ENCODE measurements at regions not wholly inside any gene's neighbourhood (a gene's known extent, or its start where the extent isn't known, plus 50 kb on each side); places are given as distances from the start of the nearest gene placed in this dataset.

DNA sequence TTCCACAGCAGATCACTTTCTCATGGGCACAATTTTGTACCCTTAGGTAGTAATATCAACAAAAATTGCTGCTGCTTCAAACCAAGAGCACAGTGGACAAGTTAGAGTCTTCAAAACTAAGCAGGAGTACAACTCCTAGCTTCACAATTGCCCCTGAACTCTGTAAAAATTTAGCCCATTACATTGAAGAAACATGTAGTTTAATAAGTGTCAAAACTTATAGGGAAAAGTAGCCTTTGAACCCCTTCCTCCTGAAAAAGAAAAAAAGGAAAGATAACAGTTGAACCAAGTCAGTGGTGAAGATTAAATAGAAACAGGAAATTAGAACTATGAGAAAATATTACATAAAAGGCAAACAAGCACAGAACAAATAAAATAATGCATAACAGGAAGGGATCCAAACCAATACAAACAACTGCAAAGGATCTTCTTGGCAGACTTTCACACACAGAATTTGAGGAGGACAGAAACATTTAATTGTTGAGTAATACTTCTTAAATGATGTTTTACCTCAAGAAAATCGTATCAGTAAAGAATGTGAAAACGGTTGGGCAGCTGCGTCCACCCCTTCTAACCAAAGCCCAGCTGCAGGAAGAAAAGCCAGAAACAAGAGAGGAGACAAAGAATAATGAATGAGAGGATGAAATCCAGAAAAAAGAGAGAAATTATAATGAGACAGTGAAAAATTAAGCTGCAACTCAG lies 636.0 kb downstream of the NR2F1-AS1 start:
- Histone ChIP-seq H3K27ac (ENCODE audit: low read depth) (no peak overlapping the region), H3K79me2 (replicated peaks; ENCODE audit: insufficient read depth) (no peaks in the 10 kb centered on the region), H3F3A (replicated peaks; ENCODE audit: low read depth) (no peaks in the 10 kb centered on the region), H2AFZ (no peak overlapping the region), H3K4me3 (no peak overlapping the region), H4K20me1 (replicated peaks; ENCODE audit: insufficient read depth) (no peaks in the 10 kb centered on the region), H3K36me3 (ENCODE audit: insufficient read depth) (no peaks in the 10 kb centered on the region), H3K27me3 (ENCODE audit: insufficient read depth) (no peaks in the 10 kb centered on the region), H3K4me2 (no peak overlapping the region), H3K9me2 (ENCODE audit: insufficient read depth) (no peaks in the 10 kb centered on the region), H3K4me1 (ENCODE audit: insufficient read depth) (no peaks in the 10 kb centered on the region)
- DNase-seq (ENCODE audit: low spot score) (no peak), ATAC-seq (no peak)
- Mint-ChIP-seq H3K4me3 (no peak overlapping the region), H3K36me3 (ENCODE audit: low read depth) (no peaks in the 10 kb centered on the region), H3K9me3 (peaks cover 7% of the 10 kb centered on the region; the same call in 1 of the 3 replicates), H3K27ac (peak overlapping the region; percentile 41; the same call in 1 of the 2 replicates), H3K27me3 (ENCODE audit: insufficient read depth, low read depth, poor library complexity) (no peaks in the 10 kb centered on the region), H3K4me1 (peaks cover 4% of the 10 kb centered on the region; the same call in 2 of the 3 replicates)
- no peak for TF ChIP-seq ZNF331 (CRISPR knock-in tag; IDR thresholded peaks at IDR 0.05; ENCODE audit: low read depth)
- TF ChIP-seq NANOG (IDR thresholded peaks at IDR 0.05; ENCODE audit: borderline replicate concordance): no peak
- TF ChIP-seq, protein P1, sequence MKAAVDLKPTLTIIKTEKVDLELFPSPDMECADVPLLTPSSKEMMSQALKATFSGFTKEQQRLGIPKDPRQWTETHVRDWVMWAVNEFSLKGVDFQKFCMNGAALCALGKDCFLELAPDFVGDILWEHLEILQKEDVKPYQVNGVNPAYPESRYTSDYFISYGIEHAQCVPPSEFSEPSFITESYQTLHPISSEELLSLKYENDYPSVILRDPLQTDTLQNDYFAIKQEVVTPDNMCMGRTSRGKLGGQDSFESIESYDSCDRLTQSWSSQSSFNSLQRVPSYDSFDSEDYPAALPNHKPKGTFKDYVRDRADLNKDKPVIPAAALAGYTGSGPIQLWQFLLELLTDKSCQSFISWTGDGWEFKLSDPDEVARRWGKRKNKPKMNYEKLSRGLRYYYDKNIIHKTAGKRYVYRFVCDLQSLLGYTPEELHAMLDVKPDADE (IDR thresholded peaks at IDR 0.05): no peak
- no peak for TF ChIP-seq POLR2AphosphoS5 (IDR thresholded peaks at IDR 0.05; ENCODE audit: low read depth)
- TF ChIP-seq, protein P2, sequence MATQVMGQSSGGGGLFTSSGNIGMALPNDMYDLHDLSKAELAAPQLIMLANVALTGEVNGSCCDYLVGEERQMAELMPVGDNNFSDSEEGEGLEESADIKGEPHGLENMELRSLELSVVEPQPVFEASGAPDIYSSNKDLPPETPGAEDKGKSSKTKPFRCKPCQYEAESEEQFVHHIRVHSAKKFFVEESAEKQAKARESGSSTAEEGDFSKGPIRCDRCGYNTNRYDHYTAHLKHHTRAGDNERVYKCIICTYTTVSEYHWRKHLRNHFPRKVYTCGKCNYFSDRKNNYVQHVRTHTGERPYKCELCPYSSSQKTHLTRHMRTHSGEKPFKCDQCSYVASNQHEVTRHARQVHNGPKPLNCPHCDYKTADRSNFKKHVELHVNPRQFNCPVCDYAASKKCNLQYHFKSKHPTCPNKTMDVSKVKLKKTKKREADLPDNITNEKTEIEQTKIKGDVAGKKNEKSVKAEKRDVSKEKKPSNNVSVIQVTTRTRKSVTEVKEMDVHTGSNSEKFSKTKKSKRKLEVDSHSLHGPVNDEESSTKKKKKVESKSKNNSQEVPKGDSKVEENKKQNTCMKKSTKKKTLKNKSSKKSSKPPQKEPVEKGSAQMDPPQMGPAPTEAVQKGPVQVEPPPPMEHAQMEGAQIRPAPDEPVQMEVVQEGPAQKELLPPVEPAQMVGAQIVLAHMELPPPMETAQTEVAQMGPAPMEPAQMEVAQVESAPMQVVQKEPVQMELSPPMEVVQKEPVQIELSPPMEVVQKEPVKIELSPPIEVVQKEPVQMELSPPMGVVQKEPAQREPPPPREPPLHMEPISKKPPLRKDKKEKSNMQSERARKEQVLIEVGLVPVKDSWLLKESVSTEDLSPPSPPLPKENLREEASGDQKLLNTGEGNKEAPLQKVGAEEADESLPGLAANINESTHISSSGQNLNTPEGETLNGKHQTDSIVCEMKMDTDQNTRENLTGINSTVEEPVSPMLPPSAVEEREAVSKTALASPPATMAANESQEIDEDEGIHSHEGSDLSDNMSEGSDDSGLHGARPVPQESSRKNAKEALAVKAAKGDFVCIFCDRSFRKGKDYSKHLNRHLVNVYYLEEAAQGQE (IDR thresholded peaks at IDR 0.05; ENCODE audit: unreplicated experiment): no peak

DNA sequence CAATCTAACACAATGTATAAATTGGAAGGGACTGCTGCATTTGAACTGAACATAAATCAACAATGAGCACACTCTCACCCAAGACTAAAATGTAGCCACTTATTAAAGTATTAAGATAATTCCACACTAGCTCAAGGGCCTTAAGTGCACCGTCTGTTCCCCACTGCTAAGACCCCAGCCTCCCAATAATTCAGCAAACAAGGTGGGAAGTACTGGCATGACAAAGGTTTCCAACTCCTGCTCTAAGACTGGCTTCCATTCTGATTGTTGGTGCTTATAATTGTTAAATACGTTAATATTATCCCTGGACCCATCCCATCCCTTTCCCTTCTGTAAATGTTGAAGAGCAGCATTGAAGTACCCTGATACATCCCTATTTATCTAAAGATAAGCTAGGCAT lies 636.7 kb downstream of the NR2F1-AS1 start:
- no peak overlapping the region for H2AFZ ChIP-seq
- H3K27me3 Mint-ChIP-seq (ENCODE audit: insufficient read depth, low read depth, poor library complexity): no peaks in the 10 kb centered on the region
- H3K4me1 ChIP-seq (ENCODE audit: insufficient read depth): no peaks in the 10 kb centered on the region
- no peaks in the 10 kb centered on the region for H3K9me2 ChIP-seq (ENCODE audit: insufficient read depth)
- no peak overlapping the region for H3K27ac ChIP-seq (ENCODE audit: low read depth)
- H3K4me3 Mint-ChIP-seq: no peak overlapping the region
- H3F3A ChIP-seq (replicated peaks; ENCODE audit: low read depth): no peaks in the 10 kb centered on the region
- peaks cover 8% of the 10 kb centered on the region; the same call in 2 of the 3 replicates for H3K4me1 Mint-ChIP-seq
- H3K4me3 ChIP-seq: no peak overlapping the region
- no peaks in the 10 kb centered on the region for H3K79me2 ChIP-seq (replicated peaks; ENCODE audit: insufficient read depth)
- no peak overlapping the region for H3K4me2 ChIP-seq
- H3K27ac Mint-ChIP-seq: no peak overlapping the region
- no peaks in the 10 kb centered on the region for H3K36me3 Mint-ChIP-seq (ENCODE audit: low read depth)
- no peaks in the 10 kb centered on the region for H3K36me3 ChIP-seq (ENCODE audit: insufficient read depth)
- no peaks in the 10 kb centered on the region for H3K27me3 ChIP-seq (ENCODE audit: insufficient read depth)
- peaks cover 7% of the 10 kb centered on the region; the same call in 1 of the 3 replicates for H3K9me3 Mint-ChIP-seq
- H4K20me1 ChIP-seq (replicated peaks; ENCODE audit: insufficient read depth): no peaks in the 10 kb centered on the region
- no peak for DNase-seq (ENCODE audit: low spot score)
- no peak for ATAC-seq
- TF ChIP-seq CREB1 (CRISPR knock-in tag; IDR thresholded peaks at IDR 0.05; ENCODE audit: low read depth) (no peak), NANOG (IDR thresholded peaks at IDR 0.05; ENCODE audit: borderline replicate concordance) (no peak), ZNF331 (CRISPR knock-in tag; IDR thresholded peaks at IDR 0.05; ENCODE audit: low read depth) (no peak), JUNB (IDR thresholded peaks at IDR 0.05; ENCODE audit: unreplicated experiment) (no peak), EZH2 (IDR thresholded peaks at IDR 0.05; ENCODE audit: low read depth, unreplicated experiment) (no peak), POLR2AphosphoS5 (IDR thresholded peaks at IDR 0.05; ENCODE audit: low read depth) (no peak), STAT1 (IDR thresholded peaks at IDR 0.05; ENCODE audit: unreplicated experiment) (no peak), ZNF114 (CRISPR knock-in tag; IDR thresholded peaks at IDR 0.05) (no peak)
- TF ChIP-seq, protein P3, sequence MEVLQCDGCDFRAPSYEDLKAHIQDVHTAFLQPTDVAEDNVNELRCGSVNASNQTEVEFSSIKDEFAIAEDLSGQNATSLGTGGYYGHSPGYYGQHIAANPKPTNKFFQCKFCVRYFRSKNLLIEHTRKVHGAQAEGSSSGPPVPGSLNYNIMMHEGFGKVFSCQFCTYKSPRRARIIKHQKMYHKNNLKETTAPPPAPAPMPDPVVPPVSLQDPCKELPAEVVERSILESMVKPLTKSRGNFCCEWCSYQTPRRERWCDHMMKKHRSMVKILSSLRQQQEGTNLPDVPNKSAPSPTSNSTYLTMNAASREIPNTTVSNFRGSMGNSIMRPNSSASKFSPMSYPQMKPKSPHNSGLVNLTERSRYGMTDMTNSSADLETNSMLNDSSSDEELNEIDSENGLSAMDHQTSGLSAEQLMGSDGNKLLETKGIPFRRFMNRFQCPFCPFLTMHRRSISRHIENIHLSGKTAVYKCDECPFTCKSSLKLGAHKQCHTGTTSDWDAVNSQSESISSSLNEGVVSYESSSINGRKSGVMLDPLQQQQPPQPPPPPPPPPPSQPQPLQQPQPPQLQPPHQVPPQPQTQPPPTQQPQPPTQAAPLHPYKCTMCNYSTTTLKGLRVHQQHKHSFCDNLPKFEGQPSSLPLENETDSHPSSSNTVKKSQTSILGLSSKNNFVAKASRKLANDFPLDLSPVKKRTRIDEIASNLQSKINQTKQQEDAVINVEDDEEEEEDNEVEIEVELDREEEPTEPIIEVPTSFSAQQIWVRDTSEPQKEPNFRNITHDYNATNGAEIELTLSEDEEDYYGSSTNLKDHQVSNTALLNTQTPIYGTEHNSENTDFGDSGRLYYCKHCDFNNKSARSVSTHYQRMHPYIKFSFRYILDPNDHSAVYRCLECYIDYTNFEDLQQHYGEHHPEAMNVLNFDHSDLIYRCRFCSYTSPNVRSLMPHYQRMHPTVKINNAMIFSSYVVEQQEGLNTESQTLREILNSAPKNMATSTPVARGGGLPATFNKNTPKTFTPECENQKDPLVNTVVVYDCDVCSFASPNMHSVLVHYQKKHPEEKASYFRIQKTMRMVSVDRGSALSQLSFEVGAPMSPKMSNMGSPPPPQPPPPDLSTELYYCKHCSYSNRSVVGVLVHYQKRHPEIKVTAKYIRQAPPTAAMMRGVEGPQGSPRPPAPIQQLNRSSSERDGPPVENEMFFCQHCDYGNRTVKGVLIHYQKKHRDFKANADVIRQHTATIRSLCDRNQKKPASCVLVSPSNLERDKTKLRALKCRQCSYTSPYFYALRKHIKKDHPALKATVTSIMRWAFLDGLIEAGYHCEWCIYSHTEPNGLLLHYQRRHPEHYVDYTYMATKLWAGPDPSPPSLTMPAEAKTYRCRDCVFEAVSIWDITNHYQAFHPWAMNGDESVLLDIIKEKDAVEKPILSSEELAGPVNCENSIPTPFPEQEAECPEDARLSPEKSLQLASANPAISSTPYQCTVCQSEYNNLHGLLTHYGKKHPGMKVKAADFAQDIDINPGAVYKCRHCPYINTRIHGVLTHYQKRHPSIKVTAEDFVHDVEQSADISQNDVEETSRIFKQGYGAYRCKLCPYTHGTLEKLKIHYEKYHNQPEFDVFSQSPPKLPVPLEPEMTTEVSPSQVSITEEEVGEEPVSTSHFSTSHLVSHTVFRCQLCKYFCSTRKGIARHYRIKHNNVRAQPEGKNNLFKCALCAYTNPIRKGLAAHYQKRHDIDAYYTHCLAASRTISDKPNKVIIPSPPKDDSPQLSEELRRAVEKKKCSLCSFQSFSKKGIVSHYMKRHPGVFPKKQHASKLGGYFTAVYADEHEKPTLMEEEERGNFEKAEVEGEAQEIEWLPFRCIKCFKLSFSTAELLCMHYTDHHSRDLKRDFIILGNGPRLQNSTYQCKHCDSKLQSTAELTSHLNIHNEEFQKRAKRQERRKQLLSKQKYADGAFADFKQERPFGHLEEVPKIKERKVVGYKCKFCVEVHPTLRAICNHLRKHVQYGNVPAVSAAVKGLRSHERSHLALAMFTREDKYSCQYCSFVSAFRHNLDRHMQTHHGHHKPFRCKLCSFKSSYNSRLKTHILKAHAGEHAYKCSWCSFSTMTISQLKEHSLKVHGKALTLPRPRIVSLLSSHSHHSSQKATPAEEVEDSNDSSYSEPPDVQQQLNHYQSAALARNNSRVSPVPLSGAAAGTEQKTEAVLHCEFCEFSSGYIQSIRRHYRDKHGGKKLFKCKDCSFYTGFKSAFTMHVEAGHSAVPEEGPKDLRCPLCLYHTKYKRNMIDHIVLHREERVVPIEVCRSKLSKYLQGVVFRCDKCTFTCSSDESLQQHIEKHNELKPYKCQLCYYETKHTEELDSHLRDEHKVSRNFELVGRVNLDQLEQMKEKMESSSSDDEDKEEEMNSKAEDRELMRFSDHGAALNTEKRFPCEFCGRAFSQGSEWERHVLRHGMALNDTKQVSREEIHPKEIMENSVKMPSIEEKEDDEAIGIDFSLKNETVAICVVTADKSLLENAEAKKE (CRISPR knock-in tag; IDR thresholded peaks at IDR 0.05): no peak

Measured in GM23338 (cell line).